ENCODE measurements at regions not wholly inside any gene's neighbourhood (a gene's known extent, or its start where the extent isn't known, plus 50 kb on each side); places are given as distances from the start of the nearest gene placed in this dataset.
"Not testable (repeated sequence)": the region's sequence is repeated elsewhere in the genome, so short reads cannot be mapped to it uniquely, and the experiment has no call there.

- TF ChIP-seq CHD2 (IDR thresholded peaks at IDR 0.05; ENCODE audit: low read length, partially characterized antibody) (no peak), EZH2phosphoT487 (IDR thresholded peaks at IDR 0.05; ENCODE audit: borderline replicate concordance, low read depth) (no peak), FOSL2 (IDR thresholded peaks at IDR 0.05; ENCODE audit: borderline replicate concordance, low read depth) (no peak), RAD21 (IDR thresholded peaks at IDR 0.05; ENCODE audit: low read length) (no peak)
These were observed 349.7 kb upstream of the TMEFF2 start (continued) for GRCh38 chr2:192544371-192544955.

DNA sequence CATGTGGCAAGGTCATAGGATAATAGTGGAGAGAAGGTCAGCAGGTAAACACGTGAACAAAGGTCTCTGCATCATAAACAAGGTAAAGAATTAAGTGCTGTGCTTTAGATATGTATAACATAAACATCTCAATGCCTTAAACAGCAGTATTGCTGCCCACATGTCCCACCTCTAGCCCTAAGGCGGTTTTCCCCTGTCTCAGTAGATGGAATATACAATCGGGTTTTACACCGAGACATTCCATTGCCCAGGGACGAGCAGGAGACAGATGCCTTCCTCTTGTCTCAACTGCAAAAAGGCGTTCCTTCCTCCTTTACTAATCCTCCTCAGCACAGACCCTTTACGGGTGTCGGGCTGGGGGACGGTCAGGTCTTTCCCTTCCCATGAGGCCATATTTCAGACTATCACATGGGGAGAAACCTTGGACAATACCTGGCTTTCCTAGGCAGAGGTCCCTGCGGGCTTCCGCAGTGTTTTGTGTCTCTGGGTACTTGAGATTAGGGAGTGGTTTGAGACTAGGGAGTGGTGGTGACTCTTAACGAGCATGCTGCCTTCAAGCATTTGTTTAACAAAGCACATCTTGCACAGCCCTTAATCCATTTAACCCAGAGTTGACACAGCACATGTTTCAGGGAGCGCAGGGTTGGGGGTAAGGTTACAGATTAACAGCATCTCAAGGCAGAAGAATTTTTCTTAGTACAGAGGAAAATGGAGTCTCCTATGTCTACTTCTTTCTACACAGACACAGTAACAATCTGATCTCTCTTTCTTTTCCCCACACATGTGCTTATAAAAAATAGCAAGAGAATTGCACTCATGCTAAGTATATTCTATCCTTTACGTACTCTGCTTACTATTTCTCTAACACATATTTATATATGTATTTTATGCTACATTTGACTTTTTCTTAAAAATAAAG lies 347.7 kb upstream of the TMEFF2 start:
- H3K4me3 ChIP-seq (ENCODE audit: low read depth in 2 of 2, low read length in 1 of 2); H3K9me3 ChIP-seq; H3K27me3 ChIP-seq (ENCODE audit: insufficient read depth); H3K36me3 ChIP-seq (replicated peaks in 1 of 2; ENCODE audit: control insufficient read depth in 1 of 2, insufficient read depth in 2 of 2, low read length in 1 of 2); H3K27ac ChIP-seq (ENCODE audit: low read depth in 2 of 2, low read length in 1 of 2); DNase-seq; H3K9me2 ChIP-seq; H3F3A ChIP-seq (replicated peaks; ENCODE audit: insufficient read depth); H3K4me1 ChIP-seq (ENCODE audit: control insufficient read depth in 1 of 2, insufficient read depth in 2 of 2, low read depth in 1 of 2, low read length in 1 of 2); H2AFZ ChIP-seq (ENCODE audit: low read depth); CTCF ChIA-PET; H3K9ac ChIP-seq; POLR2A ChIA-PET; H3K4me2 ChIP-seq; H3K79me2 ChIP-seq (ENCODE audit: insufficient read depth); H4K20me1 ChIP-seq (ENCODE audit: insufficient read depth): not testable (repeated sequence)
- WGBS (ENCODE audit: low lambda C conversion rate) = 64% methylated on average over 13 of the region's 14 CpGs

- DNase-seq = no peak
- H3K9ac ChIP-seq = no peak overlapping the region
- POLR2A ChIA-PET = no interaction called here
- H3K4me2 ChIP-seq = no peak overlapping the region
- H2AFZ ChIP-seq (ENCODE audit: low read depth) = no peak overlapping the region
- H3K36me3 ChIP-seq (replicated peaks in 1 of 2; ENCODE audit: control insufficient read depth in 1 of 2, insufficient read depth in 2 of 2, low read length in 1 of 2) = no peaks in the 10 kb centered on the region
- no peak overlapping the region for H3K27ac ChIP-seq (ENCODE audit: low read depth in 2 of 2, low read length in 1 of 2)
- H3K79me2 ChIP-seq (ENCODE audit: insufficient read depth) = no peaks in the 10 kb centered on the region
- H3F3A ChIP-seq (replicated peaks; ENCODE audit: insufficient read depth) = no peaks in the 10 kb centered on the region
- H3K9me2 ChIP-seq = no peaks in the 10 kb centered on the region
- H3K27me3 ChIP-seq (ENCODE audit: insufficient read depth) = no peaks in the 10 kb centered on the region
- no peak overlapping the region for H3K4me3 ChIP-seq (ENCODE audit: low read depth in 2 of 2, low read length in 1 of 2)
- H4K20me1 ChIP-seq (ENCODE audit: insufficient read depth) = no peaks in the 10 kb centered on the region
- WGBS (ENCODE audit: low lambda C conversion rate) = 64% methylated on average over 5 of the region's 5 CpGs
- no peak for TF ChIP-seq TCF12 (IDR thresholded peaks at IDR 0.05)
- no peak for TF ChIP-seq RXRA (IDR thresholded peaks at IDR 0.05; ENCODE audit: borderline replicate concordance, low read depth)
- H3K4me1 ChIP-seq (ENCODE audit: control insufficient read depth in 1 of 2, insufficient read depth in 2 of 2, low read depth in 1 of 2, low read length in 1 of 2) = no peaks in the 10 kb centered on the region; a peak in 2 of 4 replicates
- CTCF ChIA-PET = no interaction called here
- no peaks in the 10 kb centered on the region for H3K9me3 ChIP-seq
These were observed 344.6 kb upstream of the TMEFF2 start for GRCh38 chr2:192539306-192539705.

DNA sequence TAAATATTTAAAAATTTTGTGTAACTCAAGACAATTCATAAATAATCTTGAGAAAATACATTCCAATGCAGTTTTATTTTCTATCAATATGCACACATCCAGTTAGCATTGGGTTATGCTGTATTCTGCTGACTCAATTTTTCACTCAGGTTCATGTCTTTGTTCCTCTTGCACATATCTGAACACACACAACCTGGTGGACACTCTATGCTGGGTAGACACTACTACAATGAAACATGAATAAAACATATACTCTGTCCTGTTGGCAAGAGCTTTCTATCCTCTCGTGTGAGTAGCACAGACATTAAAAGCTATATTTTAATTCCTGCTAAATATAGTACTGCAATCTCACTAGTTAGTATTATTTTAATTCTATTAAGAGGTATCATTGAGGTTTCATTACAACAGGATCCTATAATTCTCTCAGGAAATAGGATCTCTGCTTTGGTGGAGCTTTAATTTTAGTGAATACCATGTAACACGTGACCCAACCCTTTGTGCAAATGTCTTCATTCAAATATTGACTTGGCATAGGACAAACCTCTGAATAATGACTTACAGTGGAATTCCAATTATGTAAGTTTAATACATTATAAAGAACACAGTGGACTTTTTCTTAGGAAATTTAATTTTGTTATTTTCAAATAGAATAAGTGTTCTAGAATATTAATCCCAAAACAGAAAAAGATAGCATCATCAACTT lies 342.3 kb upstream of the TMEFF2 start:
- Histone ChIP-seq H4K20me1 (ENCODE audit: insufficient read depth) (no peaks in the 10 kb centered on the region), H3F3A (replicated peaks; ENCODE audit: insufficient read depth) (no peaks in the 10 kb centered on the region), H3K27me3 (ENCODE audit: insufficient read depth) (no peaks in the 10 kb centered on the region), H3K27ac (ENCODE audit: low read depth in 2 of 2, low read length in 1 of 2) (no peak overlapping the region), H3K36me3 (replicated peaks in 1 of 2; ENCODE audit: control insufficient read depth in 1 of 2, insufficient read depth in 2 of 2, low read length in 1 of 2) (no peaks in the 10 kb centered on the region), H3K9ac (no peak overlapping the region), H3K79me2 (ENCODE audit: insufficient read depth) (no peaks in the 10 kb centered on the region), H3K9me3 (no peaks in the 10 kb centered on the region), H2AFZ (ENCODE audit: low read depth) (no peak overlapping the region), H3K9me2 (no peaks in the 10 kb centered on the region), H3K4me2 (no peak overlapping the region), H3K4me1 (ENCODE audit: control insufficient read depth in 1 of 2, insufficient read depth in 2 of 2, low read depth in 1 of 2, low read length in 1 of 2) (no peaks in the 10 kb centered on the region; a peak in 1 of 4 replicates), H3K4me3 (ENCODE audit: low read depth in 2 of 2, low read length in 1 of 2) (no peak overlapping the region)
- 40% methylated on average over 2 of the region's 2 CpGs for WGBS (ENCODE audit: low lambda C conversion rate)
- CTCF ChIA-PET = interaction anchor here (0.8 kb wide), 1 partner anchor 17 kb away, joined by 3 read pairs; no protein-coding TSS in a partner anchor
- no peak for TF ChIP-seq NRF1 (IDR thresholded peaks at IDR 0.05; ENCODE audit: low read depth, low read length)
- no peak for TF ChIP-seq USF2 (IDR thresholded peaks at IDR 0.05; ENCODE audit: borderline replicate concordance, low read depth, low read length)
- no peak for TF ChIP-seq MXI1 (IDR thresholded peaks at IDR 0.05; ENCODE audit: low read depth, low read length)
- TF ChIP-seq RXRA (IDR thresholded peaks at IDR 0.05; ENCODE audit: borderline replicate concordance, low read depth) = no peak
- no peak for TF ChIP-seq MEF2A (IDR thresholded peaks at IDR 0.05; ENCODE audit: borderline replicate concordance, low read depth)
- no peak for TF ChIP-seq ZBTB33 (IDR thresholded peaks at IDR 0.05; ENCODE audit: borderline replicate concordance, low read depth)
- no peak for TF ChIP-seq ELF1 (IDR thresholded peaks at IDR 0.05)
- no peak for TF ChIP-seq TEAD4 (IDR thresholded peaks at IDR 0.05; ENCODE audit: borderline replicate concordance, insufficient read depth)
- no peak for TF ChIP-seq TAF1 (IDR thresholded peaks at IDR 0.05; ENCODE audit: borderline replicate concordance, low read depth, low read length)
- no peak for TF ChIP-seq EZH2phosphoT487 (IDR thresholded peaks at IDR 0.05; ENCODE audit: borderline replicate concordance, low read depth)
- TF ChIP-seq FOXJ3 (CRISPR knock-in tag; IDR thresholded peaks at IDR 0.05) = no peak
- POLR2A ChIA-PET = no interaction called here
- no peak for DNase-seq
